SU-DHL-6 (cell line): ENCODE measurements at regions not wholly inside any gene's neighbourhood (a gene's known extent, or its start where the extent isn't known, plus 50 kb on each side); places are given as distances from the start of the nearest gene placed in this dataset.

Experiments
- EZH2phosphoT487 ChIP-seq: fragments of 200-600 bp; sonication (generic), shearing (Covaris generic); conservative IDR thresholded peaks from 2 replicates; pipeline ENCODE4 v1.6.1; 2018; ENCODE audit warnings: mild to moderate bottlenecking, antibody characterized with exemption, low read length, moderate library complexity, mixed read lengths
- TF ChIP-seq, protein P1 (sequence below): fragments of 200-600 bp; sonication (generic); IDR thresholded peaks from one replicate; pipeline ENCODE4 v1.5.1; 2017; ENCODE audit warnings: antibody characterized with exemption, mild to moderate bottlenecking, low read length, moderate library complexity; ENCODE audit not compliant: insufficient read depth, poor library complexity, severe bottlenecking

DNA sequence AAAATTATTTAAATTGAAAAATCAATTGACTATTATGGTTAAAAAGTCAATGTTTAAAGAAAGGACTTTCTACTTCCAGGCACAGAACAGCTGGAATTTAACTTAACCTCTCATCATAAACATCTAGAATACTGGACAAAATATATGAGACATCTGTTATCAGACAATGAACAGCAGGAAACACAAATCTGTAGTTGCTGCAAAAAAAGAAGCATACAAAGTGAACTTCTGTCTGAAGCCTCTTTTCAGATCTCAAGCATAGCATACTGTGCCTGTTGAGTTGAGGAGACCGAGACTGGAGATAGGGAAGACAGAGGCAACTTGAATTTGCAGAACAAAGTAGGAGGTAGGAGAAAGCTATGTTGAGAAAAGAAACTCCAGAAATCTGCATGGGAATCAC lies 140.0 kb upstream of the CBLB start:
- TF ChIP-seq, protein P1, sequence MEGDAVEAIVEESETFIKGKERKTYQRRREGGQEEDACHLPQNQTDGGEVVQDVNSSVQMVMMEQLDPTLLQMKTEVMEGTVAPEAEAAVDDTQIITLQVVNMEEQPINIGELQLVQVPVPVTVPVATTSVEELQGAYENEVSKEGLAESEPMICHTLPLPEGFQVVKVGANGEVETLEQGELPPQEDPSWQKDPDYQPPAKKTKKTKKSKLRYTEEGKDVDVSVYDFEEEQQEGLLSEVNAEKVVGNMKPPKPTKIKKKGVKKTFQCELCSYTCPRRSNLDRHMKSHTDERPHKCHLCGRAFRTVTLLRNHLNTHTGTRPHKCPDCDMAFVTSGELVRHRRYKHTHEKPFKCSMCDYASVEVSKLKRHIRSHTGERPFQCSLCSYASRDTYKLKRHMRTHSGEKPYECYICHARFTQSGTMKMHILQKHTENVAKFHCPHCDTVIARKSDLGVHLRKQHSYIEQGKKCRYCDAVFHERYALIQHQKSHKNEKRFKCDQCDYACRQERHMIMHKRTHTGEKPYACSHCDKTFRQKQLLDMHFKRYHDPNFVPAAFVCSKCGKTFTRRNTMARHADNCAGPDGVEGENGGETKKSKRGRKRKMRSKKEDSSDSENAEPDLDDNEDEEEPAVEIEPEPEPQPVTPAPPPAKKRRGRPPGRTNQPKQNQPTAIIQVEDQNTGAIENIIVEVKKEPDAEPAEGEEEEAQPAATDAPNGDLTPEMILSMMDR = no peak
- TF ChIP-seq EZH2phosphoT487 = no peak
